Muscle of back (tissue), 3 donors: ENCODE measurements at regions not wholly inside any gene's neighbourhood (a gene's known extent, or its start where the extent isn't known, plus 50 kb on each side); places are given as distances from the start of the nearest gene placed in this dataset.

Source experiments
- DNase-seq, 3 donors: peaks; one replicate each; pipeline versions ENCODE4 v3.0.0 to v3.0.0-alpha.2; 2013

DNA sequence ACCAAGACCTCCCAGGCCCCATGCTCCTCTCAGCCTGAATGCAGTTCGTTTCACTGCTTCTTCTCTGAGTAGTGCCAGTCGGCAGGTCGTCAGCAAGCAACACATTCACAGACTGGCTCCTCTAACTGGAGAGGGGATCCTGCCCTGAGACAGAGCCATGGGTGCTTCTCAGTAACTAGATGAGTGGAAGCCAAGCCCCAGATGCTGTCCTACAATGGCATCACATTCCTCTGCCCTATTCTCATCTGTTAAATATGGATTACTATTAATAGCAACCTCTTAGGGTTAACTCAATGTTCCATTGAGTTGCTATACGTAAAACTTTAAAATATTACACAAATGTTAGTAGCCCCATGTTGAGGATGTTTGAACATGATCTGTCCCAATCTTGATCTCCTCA is 84.2 kb upstream of the S1PR1 start:
- no peak for DNase-seq

GRCh38 chr1:101151286-101151685 is 85.5 kb upstream of the S1PR1 start:
- no peak for DNase-seq

DNA sequence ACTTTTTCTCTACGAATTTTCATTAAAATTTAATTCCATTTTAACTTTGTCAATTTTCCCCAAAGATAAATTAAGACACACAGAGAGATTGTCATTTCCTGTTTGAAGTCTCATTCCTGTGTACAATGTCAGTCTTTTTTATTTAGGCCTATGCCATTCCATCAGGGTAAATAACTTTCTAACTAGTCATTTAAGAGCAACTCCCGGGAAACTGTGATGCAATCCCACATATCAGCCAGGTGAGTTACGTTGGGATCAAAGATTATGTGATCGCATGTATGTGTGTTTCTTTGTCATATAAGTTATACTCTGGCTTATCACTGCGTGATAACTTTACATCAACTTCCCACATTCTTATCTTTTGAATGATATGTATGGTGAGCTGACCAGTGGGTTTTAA is 86.1 kb upstream of the S1PR1 start:
- DNase-seq = no peak

- DNase-seq = no peak
These were observed 86.6 kb upstream of the S1PR1 start for GRCh38 chr1:101150266-101150665.

- peak in 1 of 3 donors; percentile 21 for DNase-seq
These were observed 87.8 kb upstream of the S1PR1 start for GRCh38 chr1:101148980-101149379.

- no peak for DNase-seq
These were observed 89.4 kb upstream of the S1PR1 start for GRCh38 chr1:101147381-101147780.

- no peak for DNase-seq
These were observed 91.4 kb upstream of the S1PR1 start for GRCh38 chr1:101145449-101145820.

DNA sequence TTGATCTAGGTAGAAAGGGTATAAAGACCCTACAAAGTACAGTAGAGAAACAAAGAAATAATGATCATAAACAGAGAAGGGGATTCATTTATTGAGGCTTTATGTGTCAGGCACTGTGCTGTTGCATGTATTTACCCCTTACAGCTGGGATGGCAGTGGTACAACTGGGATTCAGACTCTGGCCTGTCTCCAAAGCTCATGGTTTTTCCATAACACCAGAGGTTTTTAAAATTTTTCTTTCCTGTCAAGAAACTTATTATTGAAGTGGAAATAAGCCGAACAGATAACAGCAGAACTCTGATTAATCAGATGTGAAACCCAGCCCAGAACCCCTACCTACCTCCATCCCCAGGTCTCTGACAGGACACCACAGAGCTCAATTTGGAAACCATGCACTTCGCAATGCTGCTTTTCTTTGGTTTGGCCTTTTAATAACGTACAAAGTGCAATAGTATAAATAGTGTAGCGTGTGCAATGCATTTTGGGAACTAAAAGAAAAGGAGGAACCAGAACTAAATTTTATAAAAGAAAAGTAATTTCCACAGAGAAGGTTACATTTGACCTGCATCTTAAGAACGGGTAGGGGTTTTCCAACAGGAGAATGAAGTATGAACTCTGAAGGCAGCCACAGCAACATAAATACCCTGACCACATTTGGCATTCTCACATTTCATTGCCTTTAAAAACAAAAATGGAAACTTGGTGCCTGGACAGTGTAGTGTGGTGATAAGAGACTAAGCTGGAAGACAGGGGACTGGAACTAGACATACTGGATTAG is 92.0 kb upstream of the S1PR1 start:
- no peak for DNase-seq

DNA sequence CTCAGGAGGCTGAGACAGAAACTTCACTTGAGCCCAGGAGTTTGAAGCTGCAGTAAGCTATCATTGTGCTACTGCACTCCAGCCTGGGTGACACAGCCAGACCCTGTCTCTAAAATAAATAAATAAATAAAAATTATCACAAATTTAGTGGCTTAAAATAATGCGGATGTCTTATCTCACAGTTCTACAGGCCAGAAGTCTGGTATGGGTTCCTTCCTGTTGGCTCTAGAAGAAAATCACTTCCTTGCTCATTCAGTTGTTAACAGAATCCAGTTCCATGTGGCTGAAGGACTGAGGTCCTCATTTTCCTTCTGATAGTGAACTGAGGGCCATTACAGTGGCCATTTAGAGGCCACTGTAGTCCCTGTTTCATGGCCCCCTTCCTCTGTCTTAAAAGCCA is 94.6 kb upstream of the S1PR1 start:
- DNase-seq = no peak

DNA sequence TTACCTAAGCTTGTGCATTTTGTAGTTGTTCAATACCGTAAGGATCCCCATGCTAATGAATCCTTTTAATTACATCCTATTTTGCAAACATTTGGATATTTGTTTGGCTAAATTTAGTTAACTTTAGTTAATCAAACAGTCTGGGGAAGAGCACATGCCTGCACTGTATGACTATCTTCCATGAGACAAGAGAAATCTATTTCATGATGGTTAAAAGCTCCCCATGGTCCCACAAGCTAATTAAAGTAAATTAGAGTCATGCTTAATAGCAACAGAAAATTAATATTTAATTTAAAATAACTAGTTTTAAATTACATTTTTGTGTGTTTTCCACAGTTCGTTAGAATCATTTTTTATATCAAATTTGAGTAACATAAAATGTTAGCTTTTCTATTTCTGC is 95.4 kb upstream of the S1PR1 start:
- DNase-seq = no peak

GRCh38 chr1:101139821-101140718 is 96.7 kb upstream of the S1PR1 start:
- DNase-seq = no peak

DNA sequence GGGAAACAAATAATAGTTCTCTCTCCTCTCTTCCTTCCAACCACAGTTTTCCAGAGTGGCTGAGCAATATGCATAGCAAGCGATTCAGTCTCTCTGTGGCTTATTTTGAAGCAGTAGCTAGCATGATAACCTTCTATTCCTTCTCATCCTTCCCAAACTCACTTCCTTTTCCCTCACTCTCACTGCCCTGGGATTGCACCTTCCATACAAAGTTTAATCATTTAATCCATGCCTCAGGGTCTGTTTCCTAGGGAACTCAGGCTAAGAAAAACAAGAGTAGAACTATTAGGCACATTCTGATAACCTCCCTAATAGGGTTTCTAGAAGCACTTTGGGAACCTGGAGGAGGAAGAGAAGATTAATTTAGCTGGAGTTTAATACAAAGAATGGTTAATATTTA is 97.7 kb upstream of the S1PR1 start:
- no peak for DNase-seq

- peak in 1 of 3 donors; percentile 84 for DNase-seq
These were observed 99.4 kb upstream of the S1PR1 start for GRCh38 chr1:101137144-101138126.

- no peak for DNase-seq
These were observed 100.1 kb upstream of the S1PR1 start for GRCh38 chr1:101136739-101137138.

GRCh38 chr1:101136271-101136670 is 100.5 kb upstream of the S1PR1 start:
- DNase-seq = no peak

- DNase-seq = no peak
These were observed 101.3 kb upstream of the S1PR1 start for GRCh38 chr1:101135526-101135925.

DNA sequence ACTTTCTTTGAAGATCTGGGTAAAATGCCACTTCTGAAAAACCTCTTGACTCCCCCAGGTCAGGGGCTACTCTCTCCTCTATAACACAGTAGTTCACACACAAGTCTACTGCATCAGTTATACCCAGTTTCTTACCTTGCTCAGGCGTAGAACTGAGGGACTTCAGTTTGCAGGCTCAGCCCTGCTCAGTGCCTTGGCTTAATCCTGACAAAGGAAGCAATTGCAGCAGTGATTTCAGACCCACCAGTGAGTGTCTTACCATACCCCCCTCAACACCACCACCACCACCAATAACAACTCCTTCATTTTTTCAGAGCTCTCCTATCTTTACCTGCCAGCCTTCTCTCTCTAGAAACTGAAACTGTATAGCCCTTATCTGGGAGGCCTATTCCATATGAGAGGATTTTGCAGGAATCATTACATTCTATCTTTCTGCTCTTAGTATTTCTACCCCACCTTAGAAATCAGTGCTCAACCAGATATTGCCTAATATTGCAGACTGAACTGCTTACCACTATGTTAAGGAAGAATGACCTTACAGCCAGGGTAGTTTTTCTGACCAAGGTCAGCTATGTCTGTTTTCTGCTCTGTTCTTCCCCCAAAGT is 105.5 kb upstream of the S1PR1 start:
- no peak for DNase-seq

DNA sequence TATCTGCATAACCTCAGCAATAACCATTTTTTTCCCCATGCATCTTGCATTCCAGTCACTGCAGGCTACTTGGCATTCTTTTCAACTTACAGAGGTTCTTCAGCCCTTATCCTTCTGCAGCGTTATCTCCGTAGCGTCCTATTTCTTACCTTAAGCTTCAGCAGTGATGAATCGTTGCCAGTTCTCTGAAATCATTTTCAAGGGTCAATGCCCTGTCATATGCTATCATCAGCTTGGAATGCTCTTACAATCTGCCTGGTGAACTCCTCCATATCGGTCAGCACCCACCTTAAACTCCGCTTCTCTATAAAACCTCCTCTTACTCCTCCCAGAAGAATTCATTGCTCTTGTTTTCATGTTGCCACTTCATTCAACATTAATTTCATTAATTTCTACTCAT is 105.1 kb upstream of the DPH5 start:
- DNase-seq = no peak

- DNase-seq = no peak
These were observed 103.3 kb upstream of the DPH5 start for GRCh38 chr1:101128846-101129245.

DNA sequence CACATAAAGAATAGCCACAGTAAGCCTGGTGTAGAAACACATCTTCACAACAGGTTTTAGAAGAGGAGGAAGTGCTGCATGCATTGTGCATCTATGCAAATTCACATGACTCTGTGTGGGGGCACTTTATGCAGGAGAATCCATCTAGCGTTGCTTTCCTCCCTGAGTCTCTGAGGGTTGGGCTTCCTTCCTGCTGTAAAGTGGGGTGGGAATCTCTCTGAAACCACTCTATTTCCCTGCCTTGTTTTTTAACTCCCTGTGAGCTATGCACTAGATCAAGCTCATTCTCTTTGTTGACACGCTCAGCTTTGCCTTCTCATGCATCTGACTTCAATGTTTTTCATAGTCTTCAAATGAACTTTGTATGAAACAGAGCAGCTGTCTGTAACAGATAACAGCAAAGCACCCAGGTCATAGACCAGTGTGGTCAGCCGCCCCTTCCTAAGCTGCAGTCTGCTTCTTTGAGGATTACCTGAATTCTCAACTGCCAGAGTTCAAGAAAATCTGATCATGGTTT is 102.7 kb upstream of the DPH5 start:
- DNase-seq = peak in 1 of 3 donors; percentile 17

GRCh38 chr1:101124405-101124804 is 98.8 kb upstream of the DPH5 start:
- no peak for DNase-seq
